Ovary (tissue), 7 donors: ENCODE measurements at regions not wholly inside any gene's neighbourhood (a gene's known extent, or its start where the extent isn't known, plus 50 kb on each side); places are given as distances from the start of the nearest gene placed in this dataset.

Experiments
- DNase-seq, 5 donors: peaks; one replicate each; pipeline ENCODE4 v3.0.0-alpha.2; 2019 to 2020
- H3K27ac ChIP-seq, 2 donors: fragments of 200-600 bp; one replicate each; pipeline versions ENCODE4 v1.5.1 to v1.8.0; 2019 to 2022
- H3K27me3 ChIP-seq: fragments of 200-600 bp; one replicate; pipeline ENCODE4 v1.8.0; 2022
- H3K36me3 ChIP-seq: fragments of 200-600 bp; sonication (generic); one replicate; pipeline ENCODE4 v1.5.1; 2019
- H3K4me1 ChIP-seq: one replicate; pipeline ENCODE4 v1.8.1; 2013; ENCODE audit warnings: mild to moderate bottlenecking, moderate library complexity; ENCODE audit not compliant: insufficient read depth
- H3K4me3 ChIP-seq: fragments of 200-600 bp; sonication (generic); one replicate; pipeline ENCODE4 v1.5.1; 2017
- H3K9me3 ChIP-seq, 2 donors: fragments of 200-600 bp in 1 of 2; sonication (generic) in 1 of 2; one replicate each; pipeline versions ENCODE4 v1.5.1 to v1.8.1; 2013 to 2019; ENCODE audit warnings: mild to moderate bottlenecking in 1 of 2, moderate library complexity in 1 of 2
- CTCF ChIP-seq, 3 donors: fragments of 450-650 bp in 2 of 3; fragments of 200-600 bp in 1 of 3; IDR thresholded peaks; one replicate each; pipeline versions ENCODE4 v1.5.1 to v1.8.0; 2016 to 2022; ENCODE audit warnings: antibody characterized with exemption in 3 of 3, mild to moderate bottlenecking in 1 of 3
- EP300 ChIP-seq: sonication (generic); formaldehyde crosslinking; IDR thresholded peaks from one replicate; pipeline ENCODE4 v1.6.1; 2017; ENCODE audit warnings: antibody characterized with exemption
- POLR2A ChIP-seq: fragments of 450-650 bp; IDR thresholded peaks from one replicate; pipeline ENCODE4 v1.6.1; 2017; ENCODE audit warnings: antibody characterized with exemption, mild to moderate bottlenecking, moderate library complexity
- WGBS, 3 donors: extraction: QIAGEN DNeasy Blood & Tissue Kit in 1 of 3; methylation state at CpG; one replicate each; pipeline versions ENCODE4 v1.1.5 to v1.1.7; 2013 to 2017; 5-methylcytosine and 5-hydroxymethylcytosine counted together
- intact Hi-C, 4 donors: fragments of 100-400 bp; cut with DNase I; formaldehyde crosslinking; loops; one replicate each; pipeline versions ENCODE4 v1.11.0 to v1.15.1; 2022 to 2023
- donor health status: DM: no; HTN: no; CAD: no; lungs with moderate emphysema.
- donor health status: DM: no; HTN: no; CAD: no.
- donor health status: Bipolar disorder and iron deficiency.
- donor health status: DM: no; HTN: no; CAD: no.
- donor health status: DM: yes; HTN: yes; CAD: no.

- TF ChIP-seq EP300 (no peak), POLR2A (no peak), CTCF (IDR thresholded peaks at IDR 0.05) (no peak)
- Histone ChIP-seq H3K4me1 (no peaks in the 10 kb centered on the region), H3K36me3 (no peaks in the 10 kb centered on the region), H3K27ac (no peak overlapping the region), H3K9me3 (no peaks in the 10 kb centered on the region), H3K4me3 (no peak overlapping the region), H3K27me3 (no peaks in the 10 kb centered on the region)
- WGBS, 3 donors: 62 to 66% (median 62%) methylated on average over 6 of the region's 6 CpGs
- DNase-seq: no peak
- intact Hi-C loops: no loop called here
These were observed 353.0 kb downstream of the MYCN start for GRCh38 chr2:16293398-16293797.

DNA sequence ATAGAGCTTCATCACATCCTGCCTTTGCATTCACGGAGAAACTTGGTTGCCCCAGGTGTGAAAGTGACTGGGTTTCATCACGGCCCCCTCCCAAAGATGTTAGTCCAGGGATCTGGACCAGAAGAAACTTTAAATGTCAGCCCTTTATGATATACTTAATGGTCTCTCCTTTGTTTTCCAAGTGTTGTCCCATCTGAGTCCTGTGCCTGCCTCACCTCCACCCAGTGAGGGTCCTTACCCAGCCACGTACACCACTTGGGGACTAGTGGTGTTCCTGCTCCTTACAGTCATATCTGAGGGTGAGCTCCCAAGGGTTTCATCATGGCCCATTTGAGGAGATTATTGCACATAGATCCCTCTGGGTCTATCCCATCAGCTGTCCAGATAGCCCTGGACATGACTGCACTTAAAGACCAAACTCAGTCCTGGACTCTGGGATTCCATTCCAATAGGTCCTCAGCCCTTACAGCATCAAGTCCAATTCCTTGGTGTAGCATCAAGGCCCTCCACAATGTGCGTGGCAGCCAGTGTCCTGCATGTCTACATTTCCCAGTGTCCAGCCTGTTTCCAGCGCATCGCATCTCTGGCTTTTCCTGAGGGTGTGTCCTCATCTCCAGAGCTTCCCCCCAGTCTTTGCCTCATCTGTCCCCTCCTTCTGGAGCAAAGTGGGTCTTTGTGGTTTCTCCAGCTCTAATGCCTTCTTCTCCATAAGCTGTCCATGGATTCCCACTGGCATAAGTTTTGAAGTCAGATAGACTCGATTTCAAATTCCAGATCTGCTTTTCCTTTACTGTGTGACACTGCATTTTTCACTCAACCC lies 351.6 kb downstream of the MYCN start:
- H3K4me1 ChIP-seq: no peaks in the 10 kb centered on the region
- H3K9me3 ChIP-seq: no peaks in the 10 kb centered on the region
- 91 to 94% (median 93%) methylated on average over 7 of the region's 7 CpGs for WGBS, 3 donors
- H3K36me3 ChIP-seq: no peaks in the 10 kb centered on the region
- TF ChIP-seq EP300 (no peak), POLR2A (no peak), CTCF (IDR thresholded peaks at IDR 0.05) (no peak)
- intact Hi-C loops: no loop called here
- H3K4me3 ChIP-seq: no peak overlapping the region
- DNase-seq: no peak
- H3K27ac ChIP-seq: no peak overlapping the region
- H3K27me3 ChIP-seq: no peaks in the 10 kb centered on the region

GRCh38 chr2:16291226-16291625 lies 350.9 kb downstream of the MYCN start:
- Histone ChIP-seq H3K36me3 (no peaks in the 10 kb centered on the region), H3K4me1 (peaks cover under 1% of the 10 kb centered on the region), H3K27ac (no peak overlapping the region), H3K4me3 (no peak overlapping the region), H3K27me3 (no peaks in the 10 kb centered on the region), H3K9me3 (no peaks in the 10 kb centered on the region)
- no peak for TF ChIP-seq EP300
- TF ChIP-seq CTCF (IDR thresholded peaks at IDR 0.05): no peak
- no peak for TF ChIP-seq POLR2A
- 88 to 96% (median 93%) methylated on average over 4 of the region's 4 CpGs for WGBS, 3 donors
- intact Hi-C loops: no loop called here
- DNase-seq: no peak

DNA sequence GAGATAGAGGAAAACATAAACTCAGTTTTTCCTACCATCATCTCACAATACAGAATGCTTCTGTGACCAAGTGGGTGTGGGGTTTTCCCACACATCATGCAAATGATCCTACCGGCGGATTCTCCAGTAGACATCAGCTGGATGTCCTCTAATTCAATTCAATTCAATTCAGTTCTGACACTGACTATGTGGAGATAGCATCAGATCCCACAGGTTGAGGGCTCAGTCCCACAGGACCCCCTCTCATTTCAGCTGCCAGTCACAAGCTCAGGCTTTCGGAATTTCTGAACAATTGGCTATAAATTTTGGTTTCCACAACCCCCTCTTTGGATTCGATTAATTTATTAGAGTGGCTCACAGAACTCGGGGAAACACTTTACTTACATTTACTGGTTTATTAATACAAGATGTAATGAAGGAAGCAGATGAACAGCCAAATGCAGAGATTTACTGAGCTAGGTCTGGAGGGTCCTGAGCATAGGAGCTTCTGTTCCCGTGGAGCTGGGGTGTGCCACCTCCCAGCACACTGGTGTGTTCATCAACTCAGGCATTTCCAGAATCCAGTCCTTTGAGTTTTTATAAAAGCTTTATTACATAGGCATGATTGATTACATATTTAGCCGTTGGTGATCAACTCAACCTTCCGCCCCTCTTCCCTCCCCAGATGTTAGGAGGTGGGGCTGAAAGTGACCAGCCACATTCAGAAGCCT lies 350.1 kb downstream of the MYCN start:
- WGBS, 3 donors: 74 to 85% (median 81%) methylated on average over 8 of the region's 8 CpGs
- no peaks in the 10 kb centered on the region for H3K27me3 ChIP-seq
- intact Hi-C loops: no loop called here

More for the DNA sequence above, 350.1 kb downstream of the MYCN start:
- DNase-seq: no peak
- peaks cover 5% of the 10 kb centered on the region for H3K4me1 ChIP-seq
- H3K4me3 ChIP-seq: no peak overlapping the region
- H3K9me3 ChIP-seq: no peaks in the 10 kb centered on the region
- no peaks in the 10 kb centered on the region for H3K36me3 ChIP-seq
- no peak for TF ChIP-seq EP300
- TF ChIP-seq CTCF (IDR thresholded peaks at IDR 0.05): no peak
- TF ChIP-seq POLR2A: no peak
- H3K27ac ChIP-seq: no peak overlapping the region
